ENCODE measurements at regions not wholly inside any gene's neighbourhood (a gene's known extent, or its start where the extent isn't known, plus 50 kb on each side); places are given as distances from the start of the nearest gene placed in this dataset.
"Not testable (repeated sequence)": the region's sequence is repeated elsewhere in the genome, so short reads cannot be mapped to it uniquely, and the experiment has no call there.

- DNase-seq (ENCODE audit: low spot score), result peak; percentile 84
These were observed 201.9 kb downstream of the DAD1 start for GRCh38 chr14:22386924-22387775.

GRCh38 chr14:22384974-22385526 is 204.0 kb downstream of the DAD1 start:
- DNase-seq (ENCODE audit: low spot score), result no peak

- DNase-seq (ENCODE audit: low spot score), result no peak
These were observed 204.9 kb downstream of the DAD1 start for GRCh38 chr14:22384167-22384549.

- DNase-seq (ENCODE audit: low spot score), result no peak
These were observed 205.4 kb downstream of the DAD1 start for GRCh38 chr14:22383515-22384166.

GRCh38 chr14:22382955-22383354 is 206.1 kb downstream of the DAD1 start:
- DNase-seq (ENCODE audit: low spot score), result no peak

GRCh38 chr14:22382395-22382794 is 206.6 kb downstream of the DAD1 start:
- DNase-seq (ENCODE audit: low spot score), result no peak

- DNase-seq (ENCODE audit: low spot score), result peak; percentile 21
These were observed 207.3 kb downstream of the DAD1 start for GRCh38 chr14:22381766-22382165.

- DNase-seq (ENCODE audit: low spot score), result no peak
These were observed 207.6 kb downstream of the DAD1 start for GRCh38 chr14:22381408-22381760.

GRCh38 chr14:22380571-22381407 is 208.2 kb downstream of the DAD1 start:
- no peak for DNase-seq (ENCODE audit: low spot score)

- DNase-seq (ENCODE audit: low spot score), result peak; percentile 25
These were observed 209.3 kb downstream of the DAD1 start for GRCh38 chr14:22379727-22380126.

GRCh38 chr14:22378181-22378580 is 210.8 kb downstream of the DAD1 start:
- DNase-seq (ENCODE audit: low spot score), result peak; percentile 87

GRCh38 chr14:22375321-22375930 is 213.6 kb downstream of the DAD1 start:
- DNase-seq (ENCODE audit: low spot score), result peak; percentile 68

- DNase-seq (ENCODE audit: low spot score), result no peak
These were observed 218.8 kb downstream of the DAD1 start for GRCh38 chr14:22370084-22370847.

GRCh38 chr14:22358726-22359125 is 230.3 kb downstream of the DAD1 start:
- DNase-seq (ENCODE audit: low spot score), result no peak

GRCh38 chr14:22349281-22349680 is 239.7 kb downstream of the DAD1 start:
- not testable (repeated sequence) for DNase-seq (ENCODE audit: low spot score)

- no peak for DNase-seq (ENCODE audit: low spot score)
These were observed 244.4 kb downstream of the DAD1 start for GRCh38 chr14:22344673-22345072.

- DNase-seq (ENCODE audit: low spot score), result not testable (repeated sequence)
These were observed 244.8 kb downstream of the DAD1 start for GRCh38 chr14:22344209-22344608.

GRCh38 chr14:22341049-22341448 is 248.0 kb downstream of the DAD1 start:
- no peak for DNase-seq (ENCODE audit: low spot score)

- DNase-seq (ENCODE audit: low spot score), result no peak
These were observed 249.9 kb downstream of the DAD1 start for GRCh38 chr14:22338917-22339715.

GRCh38 chr14:22338381-22338780 is 250.6 kb downstream of the DAD1 start:
- no peak for DNase-seq (ENCODE audit: low spot score)

Measured in SW480 (cell line).